ENCODE measurements at regions not wholly inside any gene's neighbourhood (a gene's known extent, or its start where the extent isn't known, plus 50 kb on each side); places are given as distances from the start of the nearest gene placed in this dataset.

DNA sequence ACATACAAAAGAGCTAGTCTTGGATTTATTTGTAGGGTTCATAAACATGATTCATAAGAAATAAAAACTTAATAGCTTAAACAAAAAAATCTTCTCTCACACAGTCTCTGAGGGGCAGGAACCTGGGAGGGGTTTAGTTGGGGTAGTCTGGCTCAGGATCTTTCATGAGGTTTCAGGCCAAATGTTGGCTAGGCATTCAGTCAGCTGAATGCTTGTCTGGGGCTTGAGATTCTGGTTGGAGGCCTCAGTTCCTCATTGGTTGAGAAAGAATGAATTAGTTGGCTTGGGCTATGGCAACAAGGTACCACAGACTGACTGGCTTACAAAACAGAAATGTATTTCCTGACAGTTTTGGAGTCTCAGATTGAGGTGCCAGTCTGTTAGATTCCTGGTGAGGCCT, 74.3 kb downstream of the ANKRD7 start:
- DNase-seq, result no peak

DNA sequence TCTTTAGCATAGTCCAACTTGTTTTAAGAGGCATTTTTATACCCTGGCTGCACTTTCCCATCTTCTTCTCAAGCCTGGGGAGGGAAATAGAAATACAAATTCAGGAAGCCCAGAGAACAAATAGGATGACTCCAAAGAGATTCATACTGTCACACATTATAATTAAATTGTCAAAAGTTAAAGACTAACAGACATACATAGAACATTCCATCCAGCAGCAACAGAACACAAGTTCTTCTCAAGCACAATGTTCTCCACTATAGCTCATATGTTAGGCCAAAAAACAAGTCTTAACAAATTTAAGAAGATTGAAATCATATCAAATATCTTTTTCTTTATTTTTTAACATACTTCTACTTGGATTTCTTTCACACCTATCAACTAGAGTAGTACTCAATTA, 75.7 kb downstream of the ANKRD7 start:
- no peak for DNase-seq

GRCh38 chr7:118304100-118304499, 79.6 kb downstream of the ANKRD7 start:
- DNase-seq, result no peak

DNA sequence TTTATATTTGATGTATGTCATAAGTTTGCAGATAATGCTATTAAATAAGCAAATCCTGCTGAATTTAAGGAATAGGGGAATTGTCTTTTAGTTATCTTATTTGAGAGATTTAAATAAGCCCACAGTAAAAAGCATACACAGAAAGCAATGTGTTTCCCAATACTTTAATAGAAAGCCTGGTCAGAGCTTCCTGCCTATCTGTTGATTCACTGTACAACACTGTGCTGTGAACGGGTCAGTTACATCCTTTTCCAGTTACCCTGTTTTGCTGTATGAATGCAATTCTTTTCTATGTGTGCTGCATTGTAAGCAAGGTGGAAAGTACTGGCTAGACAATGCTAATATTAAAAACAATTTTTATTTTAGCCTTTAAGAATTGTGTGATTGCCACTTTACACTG, 81.2 kb downstream of the ANKRD7 start:
- no peak for DNase-seq

GRCh38 chr7:118306771-118307170, 82.3 kb downstream of the ANKRD7 start:
- no peak for DNase-seq

DNA sequence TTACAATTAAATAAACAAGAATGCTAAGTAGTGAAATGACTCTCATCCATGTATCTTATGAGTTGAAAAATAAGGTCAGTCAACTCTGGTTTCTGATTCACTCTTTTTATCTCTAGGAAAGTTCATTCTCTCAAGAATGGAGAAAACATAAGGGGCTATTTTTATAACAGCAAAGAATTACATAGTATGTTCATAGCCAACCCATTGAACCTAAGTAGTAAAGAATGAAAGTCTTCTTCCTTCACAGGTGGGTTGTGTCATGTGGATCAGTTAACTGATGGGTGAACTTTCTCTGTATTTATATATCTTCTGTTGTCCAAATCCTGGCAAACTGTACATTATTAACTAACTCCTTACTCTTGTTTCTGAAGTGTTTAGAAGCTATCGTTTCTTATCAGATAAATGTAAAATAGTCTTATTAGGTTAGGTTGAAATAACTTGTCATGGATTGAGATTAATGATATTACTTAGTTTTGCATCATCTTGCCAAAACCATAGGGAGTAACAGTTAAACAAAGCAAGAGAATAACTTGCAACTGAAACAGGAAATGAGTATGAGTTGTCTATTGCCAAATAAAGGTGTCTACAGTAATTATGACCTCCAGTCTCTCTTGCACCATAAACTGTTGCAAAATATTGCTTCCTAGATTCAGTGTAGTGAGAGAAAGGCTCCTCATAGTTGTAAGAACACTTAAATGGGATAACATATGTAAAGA, 86.8 kb downstream of the ANKRD7 start:
- DNase-seq, result peak; percentile 80

- DNase-seq, result no peak
Measured at GRCh38 chr7:118312051-118312450, 87.5 kb downstream of the ANKRD7 start.

DNA sequence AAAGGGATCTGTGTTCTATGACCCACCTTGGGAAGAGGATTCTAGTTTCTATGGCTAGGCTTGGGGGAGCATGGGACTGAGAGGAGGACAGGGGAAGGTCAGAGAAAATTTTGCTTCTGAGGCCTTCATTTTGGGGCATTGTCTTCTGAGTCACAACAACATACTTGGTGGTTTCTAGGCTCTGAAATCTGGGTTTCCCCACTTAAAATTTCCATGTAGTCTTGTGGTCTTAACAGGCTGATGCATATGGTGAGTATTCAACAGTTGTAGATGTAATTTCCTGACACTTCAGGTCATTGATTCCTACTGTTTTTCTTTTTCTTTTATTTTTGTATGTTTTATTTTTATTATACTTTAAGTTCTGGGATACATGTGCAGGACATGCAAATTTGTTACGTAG, 88.5 kb downstream of the ANKRD7 start:
- no peak for DNase-seq

- DNase-seq, result no peak
Measured at GRCh38 chr7:118324790-118325449, 100.4 kb downstream of the ANKRD7 start.

DNA sequence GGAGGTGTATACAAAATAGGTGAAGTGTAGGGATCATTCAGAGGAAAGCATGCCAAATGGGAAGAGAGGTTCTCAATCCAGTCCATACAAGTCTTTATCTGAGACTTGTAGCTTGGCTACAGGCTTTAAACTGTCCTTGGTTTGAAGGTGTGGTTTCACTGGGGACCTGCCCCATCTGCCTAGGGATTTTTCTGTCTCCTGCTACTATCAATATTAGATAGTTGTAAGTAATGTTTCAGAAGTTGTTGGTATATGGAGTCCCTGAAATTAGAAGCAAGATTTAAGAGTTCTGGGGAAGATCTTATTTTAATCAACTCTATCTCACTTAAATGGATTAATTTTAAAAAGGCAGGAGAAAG, 100.9 kb downstream of the ANKRD7 start:
- no peak for DNase-seq

- DNase-seq, result no peak
Measured at GRCh38 chr7:118327174-118327573, 102.7 kb downstream of the ANKRD7 start.

GRCh38 chr7:118328505-118329211, 104.2 kb downstream of the ANKRD7 start:
- no peak for DNase-seq

- DNase-seq, result no peak
Measured at GRCh38 chr7:118330388-118330787, 105.9 kb downstream of the ANKRD7 start.

GRCh38 chr7:118346748-118347147, 122.2 kb downstream of the ANKRD7 start:
- no peak for DNase-seq

DNA sequence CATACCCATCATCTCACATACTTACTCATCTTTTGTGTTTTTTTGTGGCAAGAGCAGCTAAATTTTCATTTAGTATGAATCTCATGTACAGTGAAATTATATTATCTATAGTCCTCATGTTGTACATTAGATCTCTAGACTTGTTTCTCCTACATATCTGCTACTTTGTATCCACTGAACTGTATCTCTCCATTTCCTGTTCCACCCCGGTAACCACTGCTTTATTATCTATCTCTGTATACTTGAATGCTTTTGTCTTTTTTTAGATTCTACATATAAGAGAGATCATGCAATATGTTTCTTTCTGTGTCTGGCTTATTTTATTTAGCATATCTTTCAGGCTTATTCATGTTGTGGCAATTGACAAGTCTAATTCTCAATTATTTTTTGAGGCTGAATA, 125.1 kb downstream of the ANKRD7 start:
- no peak for DNase-seq

- peak; percentile 3 for DNase-seq
Measured at GRCh38 chr7:118350260-118350659, 125.8 kb downstream of the ANKRD7 start.

DNA sequence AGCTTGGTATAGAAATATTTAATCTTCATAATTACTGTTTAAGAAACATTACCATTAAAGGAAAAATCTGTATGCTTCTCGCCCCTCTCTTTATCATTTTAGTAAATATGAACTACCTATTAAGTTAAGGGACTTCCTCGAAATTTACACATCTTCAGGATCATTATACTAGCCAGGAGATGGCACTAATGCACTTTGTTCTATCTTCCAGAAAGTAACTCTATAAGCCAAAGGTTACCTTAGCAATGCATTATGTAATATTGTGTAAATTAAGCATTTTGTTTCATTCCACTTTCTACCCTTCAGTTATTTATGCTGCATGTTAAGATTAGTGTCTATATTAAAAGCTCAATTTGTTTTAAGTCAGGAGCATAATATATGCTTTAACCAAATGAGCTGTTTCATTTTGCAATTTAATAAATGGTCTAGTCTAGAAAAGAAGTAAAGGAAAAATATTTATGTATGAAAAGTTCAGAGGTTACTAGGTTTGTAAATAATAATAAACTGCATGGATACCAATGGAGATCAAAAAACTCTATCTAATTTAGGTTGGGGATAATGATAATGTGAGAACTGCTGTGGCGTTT, 128.5 kb downstream of the ANKRD7 start:
- DNase-seq, result peak; percentile 80

GRCh38 chr7:118366363-118366762, 141.9 kb downstream of the ANKRD7 start:
- no peak for DNase-seq

DNA sequence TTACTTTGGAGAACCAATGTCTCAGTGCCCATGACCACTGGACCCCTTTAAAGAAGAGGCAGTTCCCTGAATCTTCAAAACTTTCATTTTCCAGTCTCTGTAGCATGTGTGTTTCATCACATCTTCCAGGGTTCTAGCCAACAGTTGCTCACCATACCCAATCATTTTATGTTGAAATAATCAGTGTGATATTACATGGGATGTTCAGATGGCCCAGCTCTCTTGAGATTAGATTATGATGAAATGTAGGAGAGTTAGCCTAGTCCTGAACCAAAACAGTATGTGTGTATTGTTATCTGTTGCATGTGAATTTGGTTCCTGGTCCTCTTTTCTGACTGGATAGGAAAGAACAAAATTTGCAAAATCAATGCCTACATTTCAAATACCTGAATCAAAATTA, 144.5 kb downstream of the ANKRD7 start:
- no peak for DNase-seq

DNA sequence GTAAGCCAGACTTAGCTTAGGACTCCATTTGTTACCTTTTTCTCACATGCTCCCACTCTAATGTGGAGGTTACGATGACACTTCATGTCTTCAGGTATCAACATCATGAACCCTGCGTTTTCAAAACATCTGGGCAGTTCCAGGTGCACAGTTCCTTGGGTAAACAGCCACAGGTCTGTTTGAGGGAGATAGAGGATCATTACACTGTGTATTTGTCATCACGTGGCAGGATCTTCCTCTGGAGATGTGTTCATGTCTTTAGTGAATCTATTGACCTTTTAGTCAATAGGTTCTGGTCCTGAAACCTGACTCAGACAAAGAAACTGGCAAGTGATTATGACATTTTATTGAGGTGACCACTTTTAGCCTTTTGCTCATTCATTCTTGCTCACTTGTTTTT, 145.5 kb downstream of the ANKRD7 start:
- DNase-seq, result no peak

DNA sequence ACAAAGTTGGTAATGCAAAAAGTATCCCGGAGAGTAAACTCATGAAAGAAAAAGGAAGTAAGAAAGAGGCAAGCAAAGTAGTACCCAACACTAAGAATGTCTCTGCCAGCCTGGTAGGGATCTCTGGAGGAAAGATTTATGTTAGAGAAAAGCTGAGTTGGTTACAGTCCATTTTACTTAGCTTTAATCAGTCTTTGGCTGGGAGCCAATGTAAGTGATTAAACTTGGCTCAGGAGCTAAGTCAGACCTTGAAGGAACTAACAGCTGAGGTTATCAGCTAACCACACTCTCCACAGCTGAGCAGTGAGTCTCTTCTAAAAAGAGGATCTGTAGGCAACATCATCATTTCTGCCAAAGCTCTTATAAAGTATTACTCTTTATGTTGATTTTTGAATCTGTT, 148.0 kb downstream of the ANKRD7 start:
- DNase-seq, result peak; percentile 90

DNA sequence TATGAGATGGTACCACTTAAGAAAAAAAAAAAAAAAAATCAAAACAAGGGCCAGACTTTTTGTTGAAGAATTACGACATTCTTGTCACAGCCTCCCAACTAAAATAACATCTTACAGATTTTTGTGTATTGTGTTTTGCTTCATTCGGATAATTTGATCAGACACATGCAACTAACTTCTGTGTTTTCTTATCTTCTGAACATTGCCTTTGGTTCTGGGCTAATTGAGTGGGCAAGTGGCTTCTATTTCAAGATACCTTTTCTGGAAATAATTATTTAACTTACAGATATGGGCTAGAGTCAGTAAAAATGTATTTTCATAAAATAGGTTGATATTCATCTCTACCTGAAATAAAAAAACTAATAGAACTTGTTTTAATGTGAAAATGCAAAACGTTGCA, 165.1 kb downstream of the ANKRD7 start:
- no peak for DNase-seq

GRCh38 chr7:118404211-118404610, 179.7 kb downstream of the ANKRD7 start:
- no peak for DNase-seq

DNA sequence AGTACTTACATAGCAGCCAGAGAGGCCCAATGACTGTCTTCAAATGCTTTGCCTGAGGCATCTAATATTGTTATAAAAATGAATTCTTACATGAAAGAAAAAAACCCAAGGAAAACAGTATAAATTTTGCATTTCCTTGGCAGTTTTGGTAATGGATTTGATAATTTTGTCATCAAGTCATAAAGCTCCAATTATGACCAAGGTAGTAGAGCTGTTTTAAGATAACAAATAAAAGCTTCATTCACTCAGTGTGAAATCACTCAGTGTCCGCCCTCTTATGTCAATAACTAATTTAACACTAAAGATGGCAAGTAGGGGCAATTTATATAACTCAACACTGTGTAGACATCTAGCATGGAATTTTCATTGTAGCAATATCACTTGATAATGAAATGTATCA, 193.9 kb downstream of the ANKRD7 start:
- DNase-seq, result no peak
